HCT116 (cell line): ENCODE measurements at regions not wholly inside any gene's neighbourhood (a gene's known extent, or its start where the extent isn't known, plus 50 kb on each side); places are given as distances from the start of the nearest gene placed in this dataset.

ENCODE experiments used
- ATAC-seq: fragments of 200-7000 bp; cut with Tn5 transposase; 2 replicates; pipeline ENCODE4 v1.9.1; 2020; ENCODE audit warnings: mild to moderate bottlenecking, moderate library complexity
- BruUV-seq: library from RNA; stranded (reverse); fragments of 400-500 nt; replicated peaks from 2 replicates; lab custom pipeline; 2021; lab: Mats Ljungman, UMichigan
- CTCF ChIA-PET: fragments of 300-600 bp; sonication (Branson Sonifier 250); formaldehyde crosslinking; loops from one replicate; lab custom pipeline; 2021; ENCODE audit warnings: antibody characterized with exemption; lab: Charles Lee
- POLR2A ChIA-PET: fragments of 300-600, 350-600 bp; sonication (Branson Sonifier 250); formaldehyde crosslinking; loops from one replicate; lab custom pipeline; 2021; ENCODE audit warnings: antibody characterized with exemption; lab: Charles Lee
- RAD21 ChIA-PET, 2 experiments: fragments of 300-600 bp; sonication (Branson Sonifier 250); formaldehyde crosslinking; loops; one replicate each; lab custom pipeline; 2023; ENCODE audit warnings: low total read pairs in 2 of 2; ENCODE audit not compliant: uncharacterized antibody in 2 of 2, unreplicated experiment in 2 of 2, low non-redundant PET in 1 of 2; lab: Charles Lee
- DNase-seq: peaks from one replicate; pipeline ENCODE4 v3.0.0-alpha.2; 2010; ENCODE audit warnings: low read depth, low spot score
- H2AFZ ChIP-seq: fragments of 200-600 bp; shearing (Covaris generic), sonication (generic); 2 replicates; pipeline ENCODE4 v1.6.1; 2017; ENCODE audit warnings: low read depth, mixed run types, mixed read lengths, antibody characterized with exemption, low read length; ENCODE audit not compliant: poor library complexity, severe bottlenecking
- H3K27ac ChIP-seq: 2 replicates; pipeline ENCODE4 v1.5.1; 2012; ENCODE audit warnings: low read depth, low read length
- H3K27me3 ChIP-seq: fragments of 200-600 bp; sonication (generic); 2 replicates; pipeline ENCODE4 v1.6.1; 2016; ENCODE audit warnings: mixed run types, low read length, mixed read lengths; ENCODE audit not compliant: insufficient read depth
- H3K36me3 ChIP-seq, 2 experiments: fragments of 200-500 bp in 1 of 2; fragments of 200-600 bp in 1 of 2; sonication (Bioruptor generic) in 1 of 2; sonication (generic) in 1 of 2; 2 replicates each; pipeline versions ENCODE4 v1.5.1 to v1.6.1; 2014 to 2016; ENCODE audit warnings: low read length in 2 of 2, inconsistent platforms in 1 of 2, mixed read lengths in 1 of 2, mixed run types in 1 of 2; ENCODE audit not compliant: insufficient read depth in 2 of 2, control insufficient read depth in 1 of 2
- H3K4me1 ChIP-seq, 2 experiments: fragments of 200-600 bp in 1 of 2; sonication (generic) in 1 of 2; 2 replicates each; pipeline versions ENCODE4 v1.5.1 to v1.6.1; 2012 to 2017; ENCODE audit warnings: low read length in 2 of 2, inconsistent platforms in 1 of 2, mild to moderate bottlenecking in 1 of 2, mixed read lengths in 1 of 2, mixed run types in 1 of 2, moderate library complexity in 1 of 2; ENCODE audit not compliant: insufficient read depth in 2 of 2, control insufficient read depth in 1 of 2
- H3K4me2 ChIP-seq: fragments of 200-600 bp; sonication (generic); 2 replicates; pipeline ENCODE4 v1.6.1; 2017; ENCODE audit warnings: mixed run types, low read length, mixed read lengths
- H3K4me3 ChIP-seq, 2 experiments: fragments of 200-600 bp in 1 of 2; sonication (generic) in 1 of 2; replicated peaks in 1 of 2; 2 replicates each; pipeline ENCODE4 v1.5.1; 2011 to 2016; ENCODE audit warnings: low read length in 2 of 2, control low read depth in 1 of 2, low read depth in 1 of 2, mild to moderate bottlenecking in 1 of 2, mixed read lengths in 1 of 2, mixed run types in 1 of 2
- H3K79me2 ChIP-seq: fragments of 200-600 bp; sonication (generic); 2 replicates; pipeline ENCODE4 v1.6.1; 2017; ENCODE audit warnings: mild to moderate bottlenecking, mixed run types, low read length, moderate library complexity, mixed read lengths; ENCODE audit not compliant: insufficient read depth
- H3K9ac ChIP-seq: fragments of 200-600 bp; sonication (generic); 2 replicates; pipeline ENCODE4 v1.6.1; 2016; ENCODE audit warnings: low read length, mixed read lengths
- H3K9me2 ChIP-seq: fragments of 200-600 bp; sonication (generic), shearing (Covaris generic); 2 replicates; pipeline ENCODE4 v1.6.1; 2017; ENCODE audit warnings: mixed run types, mild to moderate bottlenecking, moderate library complexity; ENCODE audit not compliant: insufficient read depth
- H3K9me3 ChIP-seq, 2 experiments: fragments of 200-500 bp in 1 of 2; fragments of 200-600 bp in 1 of 2; sonication (Bioruptor generic) in 1 of 2; sonication (generic) in 1 of 2; 2 replicates each; pipeline ENCODE4 v1.6.1; 2014 to 2017; ENCODE audit warnings: low read length in 2 of 2, mixed read lengths in 2 of 2, inconsistent platforms in 1 of 2, low read depth in 1 of 2, mild to moderate bottlenecking in 1 of 2, mixed run types in 1 of 2, moderate library complexity in 1 of 2; ENCODE audit not compliant: control insufficient read depth in 1 of 2, insufficient read depth in 1 of 2
- H4K20me1 ChIP-seq: fragments of 200-600 bp; sonication (generic), shearing (Covaris generic); 2 replicates; pipeline ENCODE4 v1.6.1; 2017; ENCODE audit warnings: mixed run types, mild to moderate bottlenecking, moderate library complexity; ENCODE audit not compliant: insufficient read depth
- CBX3 ChIP-seq: IDR thresholded peaks from 2 replicates; pipeline ENCODE4 v1.6.1; 2012; ENCODE audit warnings: low read depth
- CEBPB ChIP-seq: IDR thresholded peaks from 2 replicates; pipeline ENCODE4 v1.6.1; 2012; ENCODE audit warnings: low read depth
- CTCF ChIP-seq, 3 experiments: fragments of 200-600 bp in 1 of 3; sonication (generic) in 1 of 3; IDR thresholded peaks in 2 of 3; conservative IDR thresholded peaks in 1 of 3; 2 replicates each; pipeline ENCODE4 v1.5.1; 2012 to 2017; ENCODE audit warnings: low read depth in 2 of 3, low read length in 2 of 3, antibody characterized with exemption in 1 of 3, borderline replicate concordance in 1 of 3, control low read depth in 1 of 3, mild to moderate bottlenecking in 1 of 3, mixed read lengths in 1 of 3, mixed run types in 1 of 3, moderate library complexity in 1 of 3; ENCODE audit not compliant: insufficient read depth in 1 of 3
- SP1 ChIP-seq: IDR thresholded peaks from 2 replicates; pipeline ENCODE4 v1.6.1; 2012; ENCODE audit warnings: low read depth
- TCF7L2 ChIP-seq: IDR thresholded peaks from 2 replicates; pipeline ENCODE4 v1.7.0; 2011; ENCODE audit warnings: borderline replicate concordance, inconsistent platforms; ENCODE audit not compliant: insufficient read depth, insufficient read length; ENCODE audit errors: extremely low read depth
- ZNF274 ChIP-seq: fragments of 200-500 bp; sonication (Bioruptor generic); IDR thresholded peaks from 2 replicates; pipeline ENCODE4 v1.6.1; 2014; ENCODE audit warnings: mild to moderate bottlenecking, low read depth, low read length, inconsistent platforms
- intact Hi-C: fragments of 100-400 bp; cut with micrococcal nuclease; formaldehyde crosslinking; loops from 2 replicates; pipeline ENCODE4 v1.10.0; 2022
- TF ChIP-seq, protein P1 (sequence below): IDR thresholded peaks from 2 replicates; pipeline ENCODE4 v1.6.1; 2012
- TF ChIP-seq, protein P2 (sequence below): IDR thresholded peaks from 2 replicates; pipeline ENCODE4 v1.6.1; 2011; ENCODE audit warnings: mild to moderate bottlenecking, low read length, moderate library complexity; ENCODE audit not compliant: insufficient replicate concordance; ENCODE audit errors: extremely low read depth
- TF ChIP-seq, protein P3 (sequence below): IDR thresholded peaks from 2 replicates; pipeline ENCODE4 v1.6.1; 2012

- RAD21 ChIA-PET, result interaction anchor here in 1 of 2 experiments (0.6 kb wide), 1 partner anchor 269 kb away, joined by 5 read pairs; no protein-coding TSS in a partner anchor
- H2AFZ ChIP-seq, result no peak overlapping the region
- no peak overlapping the region for H3K4me2 ChIP-seq
- no peak for DNase-seq
- H3K9me2 ChIP-seq, result no peaks in the 10 kb centered on the region
- no peaks in the 10 kb centered on the region for H3K4me1 ChIP-seq
- H3K4me3 ChIP-seq, result no peak overlapping the region
- no peaks in the 10 kb centered on the region for H3K36me3 ChIP-seq
- TF ChIP-seq TCF7L2 (no peak), CBX3 (no peak), CEBPB (no peak), ZNF274 (no peak), CTCF (IDR thresholded peaks at IDR 0.05 in 2 of 3, conservative IDR thresholded peaks at IDR 0.05 in 1 of 3; ENCODE audit: borderline replicate concordance in 1 of 3, insufficient read depth in 1 of 3, low read depth in 2 of 3, low read length in 2 of 3) (no peak), SP1 (no peak)
- TF ChIP-seq, protein P1, sequence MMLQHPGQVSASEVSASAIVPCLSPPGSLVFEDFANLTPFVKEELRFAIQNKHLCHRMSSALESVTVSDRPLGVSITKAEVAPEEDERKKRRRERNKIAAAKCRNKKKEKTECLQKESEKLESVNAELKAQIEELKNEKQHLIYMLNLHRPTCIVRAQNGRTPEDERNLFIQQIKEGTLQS, result no peak
- TF ChIP-seq, protein P2, sequence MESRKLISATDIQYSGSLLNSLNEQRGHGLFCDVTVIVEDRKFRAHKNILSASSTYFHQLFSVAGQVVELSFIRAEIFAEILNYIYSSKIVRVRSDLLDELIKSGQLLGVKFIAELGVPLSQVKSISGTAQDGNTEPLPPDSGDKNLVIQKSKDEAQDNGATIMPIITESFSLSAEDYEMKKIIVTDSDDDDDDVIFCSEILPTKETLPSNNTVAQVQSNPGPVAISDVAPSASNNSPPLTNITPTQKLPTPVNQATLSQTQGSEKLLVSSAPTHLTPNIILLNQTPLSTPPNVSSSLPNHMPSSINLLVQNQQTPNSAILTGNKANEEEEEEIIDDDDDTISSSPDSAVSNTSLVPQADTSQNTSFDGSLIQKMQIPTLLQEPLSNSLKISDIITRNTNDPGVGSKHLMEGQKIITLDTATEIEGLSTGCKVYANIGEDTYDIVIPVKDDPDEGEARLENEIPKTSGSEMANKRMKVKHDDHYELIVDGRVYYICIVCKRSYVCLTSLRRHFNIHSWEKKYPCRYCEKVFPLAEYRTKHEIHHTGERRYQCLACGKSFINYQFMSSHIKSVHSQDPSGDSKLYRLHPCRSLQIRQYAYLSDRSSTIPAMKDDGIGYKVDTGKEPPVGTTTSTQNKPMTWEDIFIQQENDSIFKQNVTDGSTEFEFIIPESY, result no peak
- TF ChIP-seq, protein P3, sequence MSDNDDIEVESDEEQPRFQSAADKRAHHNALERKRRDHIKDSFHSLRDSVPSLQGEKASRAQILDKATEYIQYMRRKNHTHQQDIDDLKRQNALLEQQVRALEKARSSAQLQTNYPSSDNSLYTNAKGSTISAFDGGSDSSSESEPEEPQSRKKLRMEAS, result no peak
- TF ChIP-seq, all 23 proteins: peak for 0
- Histone ChIP-seq H3K79me2 (no peaks in the 10 kb centered on the region), H3K27me3 (no peaks in the 10 kb centered on the region), H3K9me3 (no peaks in the 10 kb centered on the region; a peak in 1 of 4 replicates), H4K20me1 (no peaks in the 10 kb centered on the region), H3K9ac (no peak overlapping the region), H3K27ac (no peak overlapping the region)
- ChIA-PET POLR2A (no interaction called here), CTCF (no interaction called here)
- ATAC-seq, result no peak
- no TSS peak for BruUV-seq
- intact Hi-C loops, result no loop called here
These were observed 845.1 kb downstream of the DACH1 start for GRCh38 chr13:71021825-71022422.
